HG03175 (cell line): ENCODE measurements at regions not wholly inside any gene's neighbourhood (a gene's known extent, or its start where the extent isn't known, plus 50 kb on each side); places are given as distances from the start of the nearest gene placed in this dataset.

ENCODE experiments used
- ATAC-seq: cut with Tn5 transposase; IDR thresholded peaks from one replicate; pipeline ENCODE4 v1.9.1; 2021; ENCODE audit warnings: mild to moderate bottlenecking, moderate library complexity; ENCODE audit not compliant: unreplicated experiment

DNA sequence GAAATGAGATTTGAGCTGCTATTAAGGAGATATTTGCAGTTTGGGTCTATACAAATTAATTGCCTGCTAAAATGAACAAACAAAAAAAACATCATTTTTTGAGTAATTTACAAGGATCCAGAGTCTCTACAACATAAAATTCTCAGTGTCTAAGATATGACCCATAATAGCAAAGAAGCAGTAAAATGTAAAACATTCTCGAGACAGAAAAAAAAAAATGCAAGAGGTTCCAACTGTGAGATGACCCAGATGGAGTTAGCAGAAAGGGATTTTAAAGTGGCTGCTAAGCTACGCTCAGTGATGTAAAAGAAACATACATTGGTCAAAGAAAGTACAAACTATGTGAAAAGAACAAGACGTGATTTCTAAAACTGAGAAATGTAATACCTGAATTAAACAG is 471.0 kb downstream of the SH2D4B start:
- no peak for ATAC-seq

DNA sequence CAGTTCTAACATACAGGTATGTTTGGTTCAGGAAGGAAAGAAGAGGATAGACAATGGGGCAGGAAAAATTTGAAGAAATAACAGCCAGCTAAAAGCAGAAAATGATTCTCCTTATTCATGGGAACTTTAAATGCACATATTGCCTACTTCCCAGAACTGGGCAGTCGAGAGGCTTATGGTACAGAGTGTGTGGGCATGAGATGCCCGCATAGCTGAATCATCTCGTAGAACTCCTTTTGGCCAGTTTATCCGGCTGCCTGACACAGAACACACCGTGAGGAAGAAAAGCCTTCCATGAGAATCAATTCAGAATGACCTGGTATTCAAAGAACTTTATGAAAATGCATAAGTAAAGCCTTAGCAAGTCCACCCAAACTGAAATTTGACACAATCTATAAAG is 471.6 kb downstream of the SH2D4B start:
- no peak for ATAC-seq

DNA sequence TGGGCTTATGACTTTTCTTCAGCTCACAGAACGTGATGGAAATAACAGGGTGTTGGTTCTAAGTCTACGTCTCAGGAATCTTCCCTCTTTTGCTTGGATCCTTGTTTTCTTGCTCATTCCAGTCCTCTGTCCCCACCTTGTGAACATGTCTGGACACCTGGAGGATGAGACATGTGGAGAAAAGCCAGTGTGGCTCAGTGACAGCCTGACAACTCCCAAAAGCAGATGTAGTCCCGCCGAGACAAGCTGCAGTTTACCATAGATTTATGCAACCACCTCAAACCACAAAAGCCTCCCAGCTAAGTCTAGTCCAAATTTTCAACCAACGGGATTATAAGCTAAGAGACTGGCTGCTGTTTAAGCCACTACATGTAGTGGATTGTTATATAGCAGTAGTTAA is 476.1 kb downstream of the SH2D4B start:
- no peak for ATAC-seq

DNA sequence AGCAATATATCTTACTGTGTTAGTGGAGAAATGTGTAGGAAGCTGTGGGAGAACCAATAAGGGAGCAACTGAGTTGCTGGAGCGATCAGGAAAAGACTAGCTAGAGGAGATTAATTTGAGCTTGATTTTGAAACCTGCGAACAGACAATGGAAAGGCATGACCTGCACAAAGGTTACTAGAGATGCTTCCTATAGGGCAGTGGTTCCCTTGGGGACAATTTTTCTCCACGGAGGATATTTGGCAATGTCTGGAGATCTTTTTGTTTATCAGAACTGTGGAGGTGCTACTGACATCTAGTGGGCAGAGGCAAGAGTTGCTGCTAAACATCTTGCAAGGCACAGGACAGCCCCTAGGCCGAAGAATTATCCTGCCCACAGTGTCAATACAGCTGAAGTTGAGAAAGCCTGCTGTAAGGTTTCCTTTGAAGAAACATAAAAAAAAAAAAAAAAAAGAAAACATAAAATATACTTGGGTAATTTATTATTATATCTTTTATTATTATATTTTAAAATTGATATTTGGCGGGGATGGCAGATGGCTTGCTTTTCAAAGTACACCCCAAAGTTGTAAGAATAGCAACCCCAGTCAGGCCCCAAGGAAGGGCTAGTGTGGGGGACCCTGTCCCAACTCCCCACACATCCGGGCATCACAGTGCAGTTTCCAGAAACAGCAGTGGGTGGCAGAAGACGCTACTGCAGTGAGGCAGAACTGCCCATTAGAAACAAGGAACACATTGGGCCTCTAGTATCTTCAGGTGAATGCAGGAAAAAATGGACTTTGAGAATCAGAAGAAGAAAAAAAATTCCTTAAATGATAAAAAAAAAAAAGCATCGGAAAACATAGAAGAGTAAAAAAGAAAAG is 481.6 kb downstream of the SH2D4B start:
- ATAC-seq, result peak; percentile 85

DNA sequence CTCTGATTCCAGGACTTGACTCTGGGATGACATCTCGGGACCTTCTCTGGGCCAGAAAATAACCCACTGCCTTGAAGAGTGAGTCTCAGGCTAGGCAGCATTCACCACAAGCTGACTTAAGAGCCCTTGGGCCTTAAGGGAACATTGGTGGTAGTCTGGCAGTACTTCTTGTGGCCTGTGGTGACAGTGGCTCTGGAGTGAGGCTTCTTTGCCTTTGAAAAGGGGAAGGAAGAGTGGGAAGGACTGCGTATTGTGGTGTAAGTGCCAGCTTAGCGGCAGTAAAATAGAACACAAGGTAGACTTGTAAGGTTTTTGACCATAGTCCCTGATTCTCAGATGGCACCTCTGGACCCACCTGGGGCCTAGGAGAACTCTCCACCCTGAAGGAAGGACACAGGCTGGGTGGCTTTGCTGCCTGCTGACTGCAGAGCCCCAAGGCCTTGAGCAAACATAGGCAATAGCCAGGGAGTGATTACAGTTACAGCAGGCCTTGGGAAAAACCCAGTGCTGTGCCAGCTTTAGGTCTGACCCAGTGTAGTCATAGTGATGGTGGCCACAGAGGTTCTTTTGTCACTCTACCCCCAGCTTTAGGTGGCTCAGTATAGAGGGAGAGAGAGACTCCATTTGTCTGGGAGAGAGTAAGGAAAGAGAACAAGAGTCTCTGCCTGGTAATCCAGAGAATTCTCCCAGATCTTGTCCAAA is 483.9 kb downstream of the SH2D4B start:
- ATAC-seq, result no peak

DNA sequence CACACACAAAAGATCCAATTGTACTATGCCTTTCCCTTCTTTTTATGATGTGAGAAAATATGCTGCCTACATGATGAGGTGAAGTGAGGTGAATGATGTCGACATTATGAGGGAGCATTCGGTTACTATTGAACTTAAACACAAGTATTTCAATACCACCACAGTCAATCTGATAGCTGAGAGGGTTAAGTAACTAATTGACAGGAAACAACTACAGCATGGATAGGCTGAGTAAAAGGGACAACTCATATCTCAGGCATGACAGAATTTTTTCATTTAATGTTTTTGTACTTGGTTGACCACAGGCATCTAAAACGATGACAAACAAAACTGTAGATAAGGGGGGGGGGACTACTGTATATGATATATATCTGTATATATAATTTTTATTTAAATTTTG is 488.9 kb downstream of the SH2D4B start:
- ATAC-seq, result no peak

DNA sequence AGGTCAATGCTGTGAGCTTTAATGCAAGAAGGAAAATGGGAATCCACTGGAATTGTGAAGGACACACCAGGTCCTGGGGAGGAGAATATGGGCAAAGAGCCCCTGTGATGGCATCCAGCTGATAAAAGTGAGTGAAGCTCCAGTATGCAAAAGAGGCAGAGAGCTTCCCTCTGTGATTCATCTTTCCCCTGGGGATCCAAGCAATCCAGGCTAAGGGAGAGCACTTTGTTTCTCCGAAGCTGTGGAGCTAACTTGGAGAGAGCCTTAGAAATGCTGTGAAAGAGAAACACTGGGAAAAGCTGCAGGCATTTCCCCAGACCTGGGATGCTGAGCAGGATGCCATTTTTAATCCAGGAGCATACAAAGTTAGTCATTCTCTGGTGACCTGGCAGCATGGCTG is 489.5 kb downstream of the SH2D4B start:
- no peak for ATAC-seq

DNA sequence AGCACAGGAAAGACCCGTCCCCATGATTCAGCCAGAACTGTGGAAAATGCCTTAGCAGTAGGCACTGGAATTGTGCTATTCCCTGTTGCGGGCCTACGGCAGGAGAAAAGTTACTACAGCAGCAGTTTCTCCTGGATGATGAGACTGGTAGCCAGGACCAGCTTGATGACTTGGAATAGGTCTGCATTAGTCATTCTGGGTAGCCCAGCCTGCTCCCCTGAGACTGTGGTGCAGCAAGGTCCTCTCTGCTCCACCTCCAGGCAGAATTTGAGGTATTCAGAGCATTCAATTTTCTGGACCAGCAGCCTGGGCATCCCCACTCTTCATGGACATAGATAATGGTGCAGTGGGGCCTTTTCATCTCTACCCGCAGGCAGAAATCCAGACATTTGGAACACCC is 490.0 kb downstream of the SH2D4B start:
- ATAC-seq, result no peak

DNA sequence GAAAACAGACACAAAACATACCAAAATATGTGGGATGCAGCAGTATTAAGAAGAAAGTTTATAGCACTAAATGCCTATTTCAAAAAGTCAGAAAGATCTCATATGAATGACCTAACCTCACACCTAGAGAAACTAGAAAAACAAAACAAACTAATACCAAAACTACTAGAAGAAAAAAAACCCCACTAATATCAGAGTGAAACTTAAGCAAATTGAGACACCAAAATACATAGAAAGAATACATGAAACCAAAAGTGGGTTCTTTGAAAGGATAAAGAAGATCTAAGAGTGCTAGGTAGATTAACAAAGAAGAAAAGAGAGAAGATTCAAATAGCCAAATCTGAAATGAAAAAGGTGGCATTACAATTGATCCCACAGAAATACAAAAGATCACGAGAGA is 494.1 kb downstream of the SH2D4B start:
- ATAC-seq, result peak; percentile 69

DNA sequence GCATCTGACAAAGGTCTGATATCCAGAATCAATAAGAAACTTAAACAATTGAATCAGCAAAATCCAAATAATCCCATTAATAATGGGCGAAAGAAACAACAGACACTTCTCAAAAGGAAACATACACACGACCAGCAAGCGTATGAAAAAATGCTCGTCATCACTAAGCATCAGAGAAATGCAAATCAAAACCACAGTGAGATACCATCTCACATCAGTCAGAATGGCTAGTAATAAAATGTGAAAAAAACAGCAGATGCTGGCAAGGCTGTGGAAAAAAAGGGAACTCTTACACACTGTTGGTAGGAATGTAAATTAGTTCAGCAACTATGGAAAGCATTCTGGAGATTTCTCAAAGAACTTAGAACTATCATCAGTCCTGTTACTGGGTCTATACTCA is 496.7 kb downstream of the SH2D4B start:
- no peak for ATAC-seq

DNA sequence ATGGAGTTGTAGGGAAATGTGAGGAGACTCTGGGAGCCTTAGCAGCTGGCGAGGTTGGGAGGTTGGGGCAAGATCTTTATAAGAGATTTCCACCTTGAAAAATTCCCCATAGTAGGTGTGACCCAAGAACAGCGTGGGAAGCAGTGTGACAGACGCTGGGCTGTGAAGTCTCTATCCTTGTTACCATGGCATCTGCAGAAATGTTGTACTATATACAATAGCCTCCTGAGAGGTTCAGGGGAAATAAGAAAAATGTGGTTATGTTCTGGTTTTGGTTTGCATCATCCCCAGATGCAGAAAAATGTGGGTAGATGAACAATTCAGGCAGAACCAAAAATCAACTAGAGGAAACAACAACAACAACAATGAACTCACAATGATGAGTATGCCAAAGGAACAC is 498.6 kb downstream of the SH2D4B start:
- ATAC-seq, result peak; percentile 84

DNA sequence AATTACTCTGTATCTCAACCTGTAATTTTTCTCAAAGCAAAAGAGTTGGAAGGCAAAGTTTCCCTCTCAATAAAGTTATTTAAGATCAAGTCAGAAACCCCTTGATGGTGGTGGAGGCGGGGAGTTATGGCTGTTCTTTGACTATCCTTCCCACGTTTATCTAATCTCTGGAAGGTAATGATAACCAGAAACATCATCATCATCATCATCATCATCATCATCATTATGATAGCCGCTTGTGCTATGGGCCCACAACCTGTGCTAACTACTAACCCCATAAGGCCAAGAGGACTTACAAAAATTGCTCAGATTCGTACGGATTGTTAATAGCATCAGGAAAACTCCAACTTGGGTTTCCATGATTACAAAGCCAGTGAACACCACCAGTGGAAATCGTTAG is 502.3 kb downstream of the SH2D4B start:
- no peak for ATAC-seq

DNA sequence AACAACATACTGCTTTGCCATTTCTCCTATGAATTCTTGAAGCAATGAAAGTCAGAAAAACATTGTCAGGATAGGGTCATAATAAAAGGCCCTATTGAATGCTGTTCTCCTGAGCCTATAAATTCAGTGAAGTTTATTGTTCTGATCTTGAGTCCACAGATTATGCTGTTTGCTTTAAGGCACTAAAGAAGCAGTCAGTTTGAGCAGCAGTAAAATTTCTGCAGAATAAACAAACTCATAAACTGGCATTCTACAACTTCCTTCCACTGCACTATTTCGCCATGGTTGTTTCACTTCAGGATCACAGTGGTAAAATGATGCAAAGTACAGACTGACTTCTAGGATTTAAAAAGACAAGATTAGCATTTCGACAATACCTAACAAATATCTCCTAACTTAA is 503.2 kb downstream of the SH2D4B start:
- no peak for ATAC-seq

DNA sequence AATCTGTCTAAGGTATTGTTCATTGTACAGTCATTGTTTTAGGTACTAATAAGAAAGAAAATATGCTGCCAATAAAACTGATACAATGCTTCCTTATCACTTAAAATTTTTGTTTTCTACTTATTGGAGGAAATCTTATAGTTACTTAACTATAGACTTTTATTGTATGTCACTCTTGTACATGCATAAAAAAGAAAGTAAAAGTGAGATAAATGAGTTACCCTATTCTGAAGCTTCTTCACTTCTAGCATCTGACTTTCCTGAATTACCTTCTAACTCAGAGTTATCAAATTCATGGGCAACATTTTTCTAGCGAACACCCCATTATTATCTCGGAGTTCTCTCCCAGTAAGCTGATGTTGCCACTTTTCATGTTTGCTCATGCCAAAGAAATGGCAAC is 504.9 kb downstream of the SH2D4B start:
- ATAC-seq, result no peak

DNA sequence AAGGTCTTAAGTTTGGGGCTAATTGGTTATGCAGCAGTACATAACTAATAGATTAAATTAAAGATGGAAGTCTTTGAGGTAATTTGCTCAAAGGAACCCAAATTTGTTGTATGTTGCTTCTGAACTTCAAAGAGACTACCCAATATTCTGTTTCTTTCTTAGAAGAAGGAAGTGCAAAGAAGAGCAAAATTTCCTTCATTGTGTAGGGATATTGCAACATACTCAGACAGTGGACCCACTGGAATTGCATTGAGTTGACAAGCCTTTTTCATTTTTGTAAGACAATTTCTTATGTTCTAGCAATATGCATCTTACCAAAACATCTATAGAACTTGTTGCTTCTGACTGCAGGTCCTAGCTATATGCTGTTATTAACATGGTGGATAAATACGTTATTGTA is 527.8 kb downstream of the SH2D4B start:
- ATAC-seq, result no peak

DNA sequence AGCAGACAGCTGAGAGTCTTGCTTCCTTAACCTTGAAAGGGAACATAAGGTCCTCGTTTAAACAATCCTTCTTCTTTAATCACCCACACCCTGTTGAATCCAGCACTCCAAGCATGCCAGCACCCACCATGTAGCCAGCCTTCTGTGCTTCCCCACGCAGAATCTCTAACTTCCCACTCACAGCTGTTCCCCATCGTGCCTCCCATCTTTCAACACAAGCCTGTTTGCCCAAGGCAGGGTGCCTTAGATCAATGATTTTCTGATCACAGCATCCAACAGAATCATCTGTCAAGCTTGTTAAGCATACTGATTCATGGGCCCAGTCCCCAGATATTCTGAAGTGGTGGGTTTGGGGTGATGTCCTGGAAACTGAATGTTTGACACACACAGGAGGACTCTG is 530.8 kb downstream of the SH2D4B start:
- no peak for ATAC-seq

DNA sequence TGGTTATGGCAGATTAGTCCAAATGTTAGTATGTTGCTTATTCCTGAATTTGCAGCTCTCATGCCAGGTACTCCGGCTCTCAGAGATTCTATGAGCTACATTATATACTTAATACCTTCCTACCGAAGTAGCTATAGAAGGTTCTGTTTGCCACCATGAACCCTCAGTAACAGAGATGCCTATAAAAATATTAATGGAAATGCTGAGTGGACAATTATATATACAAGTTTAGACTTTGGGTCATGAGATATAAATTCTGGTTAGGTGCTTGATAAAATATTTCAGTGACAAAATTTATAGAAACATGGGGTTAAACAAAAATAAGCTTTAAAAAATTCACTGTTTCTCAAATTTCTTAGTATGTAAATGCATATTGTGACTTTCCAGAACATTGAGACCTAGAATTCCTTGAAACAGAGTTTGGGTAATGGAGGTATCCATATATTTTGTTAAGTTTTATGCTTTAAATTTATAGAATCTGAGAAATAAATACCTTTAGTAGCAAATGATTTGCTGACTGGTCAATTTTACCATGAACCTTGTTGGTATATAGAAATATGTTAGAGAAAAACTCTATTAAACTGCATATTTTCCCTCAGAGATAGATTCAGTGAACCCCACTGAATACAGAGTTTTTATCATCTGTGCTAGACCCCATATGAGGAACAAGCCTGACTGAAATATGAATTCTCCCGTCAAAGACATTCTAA is 533.5 kb downstream of the SH2D4B start:
- no peak for ATAC-seq

DNA sequence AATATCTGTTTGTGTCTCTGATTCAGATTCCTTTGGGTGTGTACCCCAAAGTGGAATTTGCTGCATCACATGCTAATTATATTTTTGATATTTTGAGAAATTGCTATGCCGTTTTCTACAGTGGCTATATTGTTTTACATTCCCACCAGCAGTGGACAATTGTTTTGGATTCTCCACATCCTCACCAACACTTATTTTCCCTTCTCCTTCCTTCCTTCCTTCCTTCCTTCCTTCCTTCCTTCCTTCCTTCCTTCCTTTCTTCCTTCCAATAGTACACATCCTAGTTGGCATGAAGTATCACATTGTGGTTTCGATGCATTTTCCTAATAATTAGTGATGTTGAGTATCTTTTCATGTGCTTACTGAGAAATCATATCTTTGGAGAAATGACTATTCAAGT is 535.5 kb downstream of the SH2D4B start:
- ATAC-seq, result no peak

DNA sequence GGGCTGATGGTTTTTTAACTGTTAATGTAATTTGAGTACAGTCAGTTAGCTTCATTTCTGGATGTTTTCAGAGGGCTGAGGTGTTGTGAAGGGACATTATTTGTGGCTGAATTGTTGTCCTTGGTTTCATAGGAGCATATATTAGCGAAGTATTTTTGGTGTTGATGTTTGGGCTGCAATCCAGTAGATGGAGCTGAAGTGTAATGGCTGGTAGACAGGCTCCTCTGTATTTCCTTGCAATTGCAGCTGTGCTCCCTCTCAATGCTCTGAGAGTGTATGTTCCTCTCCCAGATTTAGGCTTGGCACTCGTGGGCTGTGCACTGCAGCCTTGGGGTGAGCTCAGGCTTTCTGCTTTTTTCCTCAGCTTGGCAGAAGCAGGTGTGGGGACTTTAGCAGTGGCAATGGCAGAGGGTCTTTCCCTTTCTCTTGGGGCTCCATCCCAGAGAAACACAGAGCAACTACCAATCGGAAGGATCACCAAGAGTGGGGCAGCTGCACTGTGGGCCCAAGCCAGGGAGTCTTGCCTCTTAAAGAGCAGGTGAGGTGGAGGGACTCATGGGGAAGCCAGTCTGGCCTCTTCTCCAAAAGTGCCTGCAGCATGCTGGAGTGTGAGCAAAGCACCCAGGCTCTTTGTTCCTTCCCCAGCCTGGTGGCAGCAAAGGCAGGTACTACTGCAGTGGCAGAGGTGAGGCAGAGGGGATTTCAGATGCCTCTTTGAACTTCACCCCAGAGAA is 544.4 kb downstream of the SH2D4B start:
- no peak for ATAC-seq

DNA sequence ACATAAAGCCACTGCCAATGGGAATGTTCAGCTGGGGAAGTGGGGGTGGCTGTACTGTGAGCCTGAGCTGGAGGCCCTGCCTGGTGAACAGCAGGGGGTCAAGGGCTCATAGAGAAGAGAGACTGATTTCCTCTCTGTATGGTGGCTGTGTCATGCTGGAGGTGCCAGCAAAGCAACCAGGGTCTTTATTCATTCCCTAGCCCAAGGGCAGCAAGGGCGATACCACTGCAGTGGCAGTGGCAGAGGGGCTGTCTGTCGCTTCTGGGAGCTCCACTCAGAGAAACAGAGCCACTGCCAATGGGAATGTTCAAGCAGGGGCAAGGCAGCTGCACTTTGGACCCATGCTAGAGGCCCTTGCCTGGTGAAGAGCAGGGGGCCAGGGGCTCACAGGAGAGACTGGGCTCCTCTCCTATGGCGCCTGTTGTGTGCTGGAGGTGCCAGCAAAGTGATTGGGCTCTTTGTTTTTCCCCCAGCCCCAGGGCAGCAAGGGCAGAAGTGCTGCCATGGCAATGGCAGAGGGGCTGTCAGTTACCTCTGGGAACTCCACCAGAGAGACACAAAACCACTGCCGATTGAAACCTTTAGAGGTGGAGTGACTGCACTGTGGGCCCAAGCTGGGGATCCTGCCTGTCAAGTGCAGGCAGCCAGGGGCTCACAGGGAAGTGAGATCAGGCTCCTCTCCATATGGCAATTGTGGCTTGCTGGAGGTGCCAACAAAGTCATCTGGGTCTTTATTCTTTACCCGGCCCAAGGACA is 545.1 kb downstream of the SH2D4B start:
- no peak for ATAC-seq
